ENCODE measurements at regions not wholly inside any gene's neighbourhood (a gene's known extent, or its start where the extent isn't known, plus 50 kb on each side); places are given as distances from the start of the nearest gene placed in this dataset.

DNA sequence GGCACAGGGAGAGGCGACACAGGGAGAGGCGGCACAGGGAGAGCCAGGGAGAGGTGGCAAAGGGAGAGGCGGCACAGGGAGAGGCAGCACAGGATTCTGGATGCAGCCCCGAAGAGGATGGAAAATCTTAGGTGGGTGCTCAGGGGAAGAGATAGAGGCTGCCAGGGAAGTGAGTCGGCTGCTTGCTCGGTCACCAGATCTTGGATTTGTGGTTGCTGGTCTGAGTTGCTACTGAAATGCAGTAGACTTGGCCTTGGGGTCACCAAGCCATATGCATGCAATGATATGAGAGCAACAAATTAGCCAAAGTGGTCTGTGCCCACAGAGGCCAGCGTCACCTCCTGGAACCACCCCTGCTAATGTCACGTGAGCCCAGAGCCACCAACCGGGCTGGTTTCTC lies 117.2 kb upstream of the SALL3 start:
- TF ChIP-seq, protein P1, sequence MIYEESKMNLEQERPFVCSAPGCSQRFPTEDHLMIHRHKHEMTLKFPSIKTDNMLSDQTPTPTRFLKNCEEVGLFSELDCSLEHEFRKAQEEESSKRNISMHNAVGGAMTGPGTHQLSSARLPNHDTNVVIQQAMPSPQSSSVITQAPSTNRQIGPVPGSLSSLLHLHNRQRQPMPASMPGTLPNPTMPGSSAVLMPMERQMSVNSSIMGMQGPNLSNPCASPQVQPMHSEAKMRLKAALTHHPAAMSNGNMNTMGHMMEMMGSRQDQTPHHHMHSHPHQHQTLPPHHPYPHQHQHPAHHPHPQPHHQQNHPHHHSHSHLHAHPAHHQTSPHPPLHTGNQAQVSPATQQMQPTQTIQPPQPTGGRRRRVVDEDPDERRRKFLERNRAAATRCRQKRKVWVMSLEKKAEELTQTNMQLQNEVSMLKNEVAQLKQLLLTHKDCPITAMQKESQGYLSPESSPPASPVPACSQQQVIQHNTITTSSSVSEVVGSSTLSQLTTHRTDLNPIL (CRISPR knock-in tag; IDR thresholded peaks at IDR 0.05; ENCODE audit: low read depth): no peak
- TF ChIP-seq TOX (CRISPR knock-in tag; IDR thresholded peaks at IDR 0.05; ENCODE audit: borderline replicate concordance) (no peak), ZFP30 (CRISPR knock-in tag; IDR thresholded peaks at IDR 0.05) (no peak), RARB (CRISPR knock-in tag; IDR thresholded peaks at IDR 0.05) (no peak), ZFP3 (CRISPR knock-in tag; IDR thresholded peaks at IDR 0.05) (no peak), PATZ1 (CRISPR knock-in tag; IDR thresholded peaks at IDR 0.05; ENCODE audit: borderline replicate concordance) (no peak), ZNF565 (CRISPR knock-in tag; conservative IDR thresholded peaks at IDR 0.05; ENCODE audit: low read depth) (no peak)
